T-helper 1 cell treated with Interleukin-12 subunit alpha and Interleukin-12 subunit beta and Interleukin-4 antibody, amounts not matched to agents 30 ng/mL and 1 ng/mL, for 36 hours (primary cell): ENCODE measurements at regions not wholly inside any gene's neighbourhood (a gene's known extent, or its start where the extent isn't known, plus 50 kb on each side); places are given as distances from the start of the nearest gene placed in this dataset.

Experiments used
- intact Hi-C: fragments of 100-400 bp; cut with micrococcal nuclease; formaldehyde crosslinking; loops from one replicate; pipeline ENCODE4 v1.15.1; 2024

GRCh38 chr7:114130866-114131265, 212.1 kb upstream of the PPP1R3A start:
- intact Hi-C loops: no loop called here

GRCh38 chr7:114128880-114129279, 210.1 kb upstream of the PPP1R3A start:
- intact Hi-C loops: no loop called here

GRCh38 chr7:114126095-114126494, 207.3 kb upstream of the PPP1R3A start:
- intact Hi-C loops: no loop called here

GRCh38 chr7:114112806-114113205, 194.0 kb upstream of the PPP1R3A start:
- intact Hi-C loops: no loop called here

GRCh38 chr7:114110666-114111065, 191.9 kb upstream of the PPP1R3A start:
- intact Hi-C loops: no loop called here

- intact Hi-C loops: no loop called here
Measured at GRCh38 chr7:114109721-114110120, 190.9 kb upstream of the PPP1R3A start.

- intact Hi-C loops: no loop called here
Measured at GRCh38 chr7:114109304-114109703, 190.5 kb upstream of the PPP1R3A start.

- intact Hi-C loops: no loop called here
Measured at GRCh38 chr7:114108510-114108909, 189.7 kb upstream of the PPP1R3A start.

- intact Hi-C loops: no loop called here
Measured at GRCh38 chr7:114107522-114107921, 188.7 kb upstream of the PPP1R3A start.

- intact Hi-C loops: no loop called here
Measured at GRCh38 chr7:114104035-114104434, 185.2 kb upstream of the PPP1R3A start.

- intact Hi-C loops: no loop called here
Measured at GRCh38 chr7:114102996-114103395, 184.2 kb upstream of the PPP1R3A start.

GRCh38 chr7:114102131-114102530, 183.3 kb upstream of the PPP1R3A start:
- intact Hi-C loops: no loop called here

- intact Hi-C loops: no loop called here
Measured at GRCh38 chr7:114100810-114101209, 182.0 kb upstream of the PPP1R3A start.

- intact Hi-C loops: no loop called here
Measured at GRCh38 chr7:114099337-114099736, 180.5 kb upstream of the PPP1R3A start.

- intact Hi-C loops: no loop called here
Measured at GRCh38 chr7:114095885-114096284, 177.1 kb upstream of the PPP1R3A start.

GRCh38 chr7:114088470-114088940, 169.7 kb upstream of the PPP1R3A start:
- intact Hi-C loops: loop anchor here (10.0 kb wide), 2 partner anchors 836 to 1616 kb away; partner anchors contain the start of gene MDFIC

- intact Hi-C loops: loop anchor here (10.0 kb wide), 2 partner anchors 837 to 1617 kb away; partner anchors contain the start of gene MDFIC
Measured at GRCh38 chr7:114087653-114088469, 169.1 kb upstream of the PPP1R3A start.

- intact Hi-C loops: loop anchor here (10.0 kb wide), 2 partner anchors 838 to 1618 kb away; partner anchors contain the start of gene MDFIC
Measured at GRCh38 chr7:114086914-114087652, 168.3 kb upstream of the PPP1R3A start.

- intact Hi-C loops: loop anchor here (10.0 kb wide), 2 partner anchors 838 to 1618 kb away; partner anchors contain the start of gene MDFIC
Measured at GRCh38 chr7:114086537-114086913, 167.7 kb upstream of the PPP1R3A start.

GRCh38 chr7:114085592-114086501, 167.0 kb upstream of the PPP1R3A start:
- intact Hi-C loops: loop anchor here (10.0 kb wide), 2 partner anchors 839 to 1619 kb away; partner anchors contain the start of gene MDFIC

- intact Hi-C loops: loop anchor here (10.0 kb wide), 2 partner anchors 840 to 1620 kb away; partner anchors contain the start of gene MDFIC
Measured at GRCh38 chr7:114085313-114085591, 166.4 kb upstream of the PPP1R3A start.
